ENCODE measurements at regions not wholly inside any gene's neighbourhood (a gene's known extent, or its start where the extent isn't known, plus 50 kb on each side); places are given as distances from the start of the nearest gene placed in this dataset.

- Histone ChIP-seq H3K9me2 (ENCODE audit: insufficient read depth) (no peaks in the 10 kb centered on the region), H3K4me1 (ENCODE audit: insufficient read depth) (no peaks in the 10 kb centered on the region), H3K27me3 (ENCODE audit: insufficient read depth) (no peaks in the 10 kb centered on the region), H3K79me2 (replicated peaks; ENCODE audit: insufficient read depth) (no peaks in the 10 kb centered on the region), H3F3A (replicated peaks; ENCODE audit: low read depth) (no peaks in the 10 kb centered on the region), H3K4me3 (no peak overlapping the region), H2AFZ (no peak overlapping the region), H4K20me1 (replicated peaks; ENCODE audit: insufficient read depth) (no peaks in the 10 kb centered on the region), H3K27ac (ENCODE audit: low read depth) (no peak overlapping the region), H3K36me3 (ENCODE audit: insufficient read depth) (no peaks in the 10 kb centered on the region), H3K4me2 (no peak overlapping the region)
- no peak for ATAC-seq
- H3K36me3 Mint-ChIP-seq (ENCODE audit: low read depth): no peaks in the 10 kb centered on the region
- H3K4me1 Mint-ChIP-seq: no peaks in the 10 kb centered on the region
- TF ChIP-seq EZH2phosphoT487 (IDR thresholded peaks at IDR 0.05; ENCODE audit: unreplicated experiment) (no peak), CREB1 (CRISPR knock-in tag; IDR thresholded peaks at IDR 0.05; ENCODE audit: low read depth) (no peak), NANOG (IDR thresholded peaks at IDR 0.05; ENCODE audit: borderline replicate concordance) (no peak), CTCF (conservative IDR thresholded peaks at IDR 0.05; ENCODE audit: low read depth in 2 of 2) (no peak), STAT1 (IDR thresholded peaks at IDR 0.05; ENCODE audit: unreplicated experiment) (no peak), ZNF331 (CRISPR knock-in tag; IDR thresholded peaks at IDR 0.05; ENCODE audit: low read depth) (no peak), POLR2AphosphoS5 (IDR thresholded peaks at IDR 0.05; ENCODE audit: low read depth) (no peak)
- TF ChIP-seq, protein P1, sequence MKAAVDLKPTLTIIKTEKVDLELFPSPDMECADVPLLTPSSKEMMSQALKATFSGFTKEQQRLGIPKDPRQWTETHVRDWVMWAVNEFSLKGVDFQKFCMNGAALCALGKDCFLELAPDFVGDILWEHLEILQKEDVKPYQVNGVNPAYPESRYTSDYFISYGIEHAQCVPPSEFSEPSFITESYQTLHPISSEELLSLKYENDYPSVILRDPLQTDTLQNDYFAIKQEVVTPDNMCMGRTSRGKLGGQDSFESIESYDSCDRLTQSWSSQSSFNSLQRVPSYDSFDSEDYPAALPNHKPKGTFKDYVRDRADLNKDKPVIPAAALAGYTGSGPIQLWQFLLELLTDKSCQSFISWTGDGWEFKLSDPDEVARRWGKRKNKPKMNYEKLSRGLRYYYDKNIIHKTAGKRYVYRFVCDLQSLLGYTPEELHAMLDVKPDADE (IDR thresholded peaks at IDR 0.05): no peak
- no peak overlapping the region; the same call in 1 of the 2 replicates for H3K27ac Mint-ChIP-seq
- no peaks in the 10 kb centered on the region for H3K9me3 Mint-ChIP-seq
- no peak overlapping the region for H3K4me3 Mint-ChIP-seq
- no peak for DNase-seq (ENCODE audit: low spot score)
- no peaks in the 10 kb centered on the region for H3K27me3 Mint-ChIP-seq (ENCODE audit: insufficient read depth, low read depth, poor library complexity)
Observed at GRCh38 chrX:113457719-113458118, 617.1 kb upstream of the AMOT start.

GRCh38 chrX:113455582-113455981 is 615.0 kb upstream of the AMOT start:
- H3K4me1 ChIP-seq (ENCODE audit: insufficient read depth): no peaks in the 10 kb centered on the region
- Mint-ChIP-seq H3K4me3 (no peak overlapping the region), H3K9me3 (no peaks in the 10 kb centered on the region), H3K4me1 (no peaks in the 10 kb centered on the region), H3K36me3 (ENCODE audit: low read depth) (no peaks in the 10 kb centered on the region), H3K27ac (no peak overlapping the region), H3K27me3 (ENCODE audit: insufficient read depth, low read depth, poor library complexity) (no peaks in the 10 kb centered on the region)
- H2AFZ ChIP-seq: no peak overlapping the region
- no peak overlapping the region for H3K27ac ChIP-seq (ENCODE audit: low read depth)
- no peaks in the 10 kb centered on the region for H3K27me3 ChIP-seq (ENCODE audit: insufficient read depth)
- no peak overlapping the region for H3K4me2 ChIP-seq
- H3K79me2 ChIP-seq (replicated peaks; ENCODE audit: insufficient read depth): no peaks in the 10 kb centered on the region
- H4K20me1 ChIP-seq (replicated peaks; ENCODE audit: insufficient read depth): no peaks in the 10 kb centered on the region
- no peaks in the 10 kb centered on the region for H3F3A ChIP-seq (replicated peaks; ENCODE audit: low read depth)
- ATAC-seq (no peak), DNase-seq (ENCODE audit: low spot score) (no peak)
- H3K4me3 ChIP-seq: no peak overlapping the region
- no peaks in the 10 kb centered on the region for H3K9me2 ChIP-seq (ENCODE audit: insufficient read depth)
- H3K36me3 ChIP-seq (ENCODE audit: insufficient read depth): no peaks in the 10 kb centered on the region
- no peak for TF ChIP-seq CREB1 (CRISPR knock-in tag; IDR thresholded peaks at IDR 0.05; ENCODE audit: low read depth)
- TF ChIP-seq ZNF331 (CRISPR knock-in tag; IDR thresholded peaks at IDR 0.05; ENCODE audit: low read depth): no peak
- no peak for TF ChIP-seq ZNF114 (CRISPR knock-in tag; IDR thresholded peaks at IDR 0.05)
- no peak for TF ChIP-seq CTCF (conservative IDR thresholded peaks at IDR 0.05; ENCODE audit: low read depth in 2 of 2)
- no peak for TF ChIP-seq JUNB (IDR thresholded peaks at IDR 0.05; ENCODE audit: unreplicated experiment)
- TF ChIP-seq EZH2phosphoT487 (IDR thresholded peaks at IDR 0.05; ENCODE audit: unreplicated experiment): no peak
- TF ChIP-seq, protein P2, sequence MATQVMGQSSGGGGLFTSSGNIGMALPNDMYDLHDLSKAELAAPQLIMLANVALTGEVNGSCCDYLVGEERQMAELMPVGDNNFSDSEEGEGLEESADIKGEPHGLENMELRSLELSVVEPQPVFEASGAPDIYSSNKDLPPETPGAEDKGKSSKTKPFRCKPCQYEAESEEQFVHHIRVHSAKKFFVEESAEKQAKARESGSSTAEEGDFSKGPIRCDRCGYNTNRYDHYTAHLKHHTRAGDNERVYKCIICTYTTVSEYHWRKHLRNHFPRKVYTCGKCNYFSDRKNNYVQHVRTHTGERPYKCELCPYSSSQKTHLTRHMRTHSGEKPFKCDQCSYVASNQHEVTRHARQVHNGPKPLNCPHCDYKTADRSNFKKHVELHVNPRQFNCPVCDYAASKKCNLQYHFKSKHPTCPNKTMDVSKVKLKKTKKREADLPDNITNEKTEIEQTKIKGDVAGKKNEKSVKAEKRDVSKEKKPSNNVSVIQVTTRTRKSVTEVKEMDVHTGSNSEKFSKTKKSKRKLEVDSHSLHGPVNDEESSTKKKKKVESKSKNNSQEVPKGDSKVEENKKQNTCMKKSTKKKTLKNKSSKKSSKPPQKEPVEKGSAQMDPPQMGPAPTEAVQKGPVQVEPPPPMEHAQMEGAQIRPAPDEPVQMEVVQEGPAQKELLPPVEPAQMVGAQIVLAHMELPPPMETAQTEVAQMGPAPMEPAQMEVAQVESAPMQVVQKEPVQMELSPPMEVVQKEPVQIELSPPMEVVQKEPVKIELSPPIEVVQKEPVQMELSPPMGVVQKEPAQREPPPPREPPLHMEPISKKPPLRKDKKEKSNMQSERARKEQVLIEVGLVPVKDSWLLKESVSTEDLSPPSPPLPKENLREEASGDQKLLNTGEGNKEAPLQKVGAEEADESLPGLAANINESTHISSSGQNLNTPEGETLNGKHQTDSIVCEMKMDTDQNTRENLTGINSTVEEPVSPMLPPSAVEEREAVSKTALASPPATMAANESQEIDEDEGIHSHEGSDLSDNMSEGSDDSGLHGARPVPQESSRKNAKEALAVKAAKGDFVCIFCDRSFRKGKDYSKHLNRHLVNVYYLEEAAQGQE (IDR thresholded peaks at IDR 0.05; ENCODE audit: unreplicated experiment): no peak
- no peak for TF ChIP-seq POLR2AphosphoS5 (IDR thresholded peaks at IDR 0.05; ENCODE audit: low read depth)
- TF ChIP-seq STAT1 (IDR thresholded peaks at IDR 0.05; ENCODE audit: unreplicated experiment): no peak
- TF ChIP-seq NANOG (IDR thresholded peaks at IDR 0.05; ENCODE audit: borderline replicate concordance): no peak
- no peak for TF ChIP-seq EZH2 (IDR thresholded peaks at IDR 0.05; ENCODE audit: low read depth, unreplicated experiment)

Data from GM23338 (cell line).